ENCODE measurements at regions not wholly inside any gene's neighbourhood (a gene's known extent, or its start where the extent isn't known, plus 50 kb on each side); places are given as distances from the start of the nearest gene placed in this dataset.

GRCh38 chr9:91159664-91160121, 202.0 kb downstream of the AUH start:
- no peak for TF ChIP-seq CTCF (conservative IDR thresholded peaks at IDR 0.05)
- peak overlapping the region; percentile 45; the same call in 1 of the 2 replicates for H3K27ac ChIP-seq

GRCh38 chr9:91160181-91160580, 201.5 kb downstream of the AUH start:
- H3K27ac ChIP-seq, result peak overlapping the region; percentile 45; the same call in 1 of the 2 replicates
- no peak for TF ChIP-seq CTCF (conservative IDR thresholded peaks at IDR 0.05)

GRCh38 chr9:91160599-91161464, 200.9 kb downstream of the AUH start:
- H3K27ac ChIP-seq, result no peak overlapping the region
- no peak for TF ChIP-seq CTCF (conservative IDR thresholded peaks at IDR 0.05)

- H3K27ac ChIP-seq, result no peak overlapping the region
- no peak for TF ChIP-seq CTCF (conservative IDR thresholded peaks at IDR 0.05)
Observed at GRCh38 chr9:91161465-91162300, 200.0 kb downstream of the AUH start.

- no peak for TF ChIP-seq CTCF (conservative IDR thresholded peaks at IDR 0.05)
- no peak overlapping the region for H3K27ac ChIP-seq
Observed at GRCh38 chr9:91162311-91162710, 199.4 kb downstream of the AUH start.

GRCh38 chr9:91162784-91163443, 198.8 kb downstream of the AUH start:
- TF ChIP-seq CTCF (conservative IDR thresholded peaks at IDR 0.05), result no peak
- no peak overlapping the region for H3K27ac ChIP-seq

GRCh38 chr9:91163444-91163772, 198.3 kb downstream of the AUH start:
- no peak overlapping the region for H3K27ac ChIP-seq
- no peak for TF ChIP-seq CTCF (conservative IDR thresholded peaks at IDR 0.05)
